ENCODE measurements at regions not wholly inside any gene's neighbourhood (a gene's known extent, or its start where the extent isn't known, plus 50 kb on each side); places are given as distances from the start of the nearest gene placed in this dataset.

- TF ChIP-seq POLR2A (IDR thresholded peaks at IDR 0.05; ENCODE audit: low read depth, low read length) (no peak), EZH2 (IDR thresholded peaks at IDR 0.05; ENCODE audit: borderline replicate concordance, low read depth, low read length, severe bottlenecking) (no peak), CTCF (IDR thresholded peaks at IDR 0.05; ENCODE audit: extremely low read depth in 1 of 2, insufficient read depth in 1 of 2, low read depth in 1 of 2, low read length in 2 of 2) (no peak), JUN (IDR thresholded peaks at IDR 0.05; ENCODE audit: borderline replicate concordance, insufficient read depth, insufficient read length, low read depth) (no peak), POLR2AphosphoS5 (IDR thresholded peaks at IDR 0.05; ENCODE audit: insufficient read depth, low read depth, low read length) (no peak), MYC (IDR thresholded peaks at IDR 0.05; ENCODE audit: low read depth, low read length) (no peak), FOS (IDR thresholded peaks at IDR 0.05; ENCODE audit: borderline replicate concordance, insufficient read depth, low read length) (no peak), MAX (IDR thresholded peaks at IDR 0.05; ENCODE audit: insufficient read depth, insufficient read length) (no peak)
Measured at GRCh38 chr12:25326326-25326725, 75.6 kb upstream of the KRAS start.

Measured in endothelial cell of umbilical vein (primary cell).